ENCODE measurements at regions not wholly inside any gene's neighbourhood (a gene's known extent, or its start where the extent isn't known, plus 50 kb on each side); places are given as distances from the start of the nearest gene placed in this dataset.

DNA sequence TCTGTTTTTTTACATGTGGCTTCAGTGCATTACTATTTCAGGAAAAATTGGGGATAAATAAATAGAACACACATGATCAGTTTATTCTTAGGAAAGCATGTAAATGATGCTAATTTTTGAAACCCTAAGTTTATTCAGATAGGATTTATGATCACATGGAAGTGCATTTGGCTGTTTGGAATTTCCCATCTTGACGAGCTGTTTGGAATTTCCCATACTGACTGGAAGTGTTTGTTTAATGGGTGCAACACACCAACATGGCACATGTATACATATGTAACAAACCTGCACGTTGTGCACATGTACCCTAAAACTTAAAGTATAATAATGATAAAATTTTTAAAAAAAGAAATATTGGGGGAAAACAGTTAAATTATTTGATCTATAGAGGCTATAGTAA, 79.5 kb downstream of the COL6A6 start:
- TF ChIP-seq POLR2A (IDR thresholded peaks at IDR 0.05; ENCODE audit: control extremely low read depth in 1 of 2, low read depth in 2 of 2, low read length in 2 of 2) (no peak), SP1 (IDR thresholded peaks at IDR 0.05; ENCODE audit: low read depth, low read length) (no peak)
- TF ChIP-seq, protein P1, sequence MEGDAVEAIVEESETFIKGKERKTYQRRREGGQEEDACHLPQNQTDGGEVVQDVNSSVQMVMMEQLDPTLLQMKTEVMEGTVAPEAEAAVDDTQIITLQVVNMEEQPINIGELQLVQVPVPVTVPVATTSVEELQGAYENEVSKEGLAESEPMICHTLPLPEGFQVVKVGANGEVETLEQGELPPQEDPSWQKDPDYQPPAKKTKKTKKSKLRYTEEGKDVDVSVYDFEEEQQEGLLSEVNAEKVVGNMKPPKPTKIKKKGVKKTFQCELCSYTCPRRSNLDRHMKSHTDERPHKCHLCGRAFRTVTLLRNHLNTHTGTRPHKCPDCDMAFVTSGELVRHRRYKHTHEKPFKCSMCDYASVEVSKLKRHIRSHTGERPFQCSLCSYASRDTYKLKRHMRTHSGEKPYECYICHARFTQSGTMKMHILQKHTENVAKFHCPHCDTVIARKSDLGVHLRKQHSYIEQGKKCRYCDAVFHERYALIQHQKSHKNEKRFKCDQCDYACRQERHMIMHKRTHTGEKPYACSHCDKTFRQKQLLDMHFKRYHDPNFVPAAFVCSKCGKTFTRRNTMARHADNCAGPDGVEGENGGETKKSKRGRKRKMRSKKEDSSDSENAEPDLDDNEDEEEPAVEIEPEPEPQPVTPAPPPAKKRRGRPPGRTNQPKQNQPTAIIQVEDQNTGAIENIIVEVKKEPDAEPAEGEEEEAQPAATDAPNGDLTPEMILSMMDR (IDR thresholded peaks at IDR 0.05; ENCODE audit: control extremely low read depth in 1 of 3, insufficient read depth in 1 of 3, low read depth in 1 of 3, low read length in 3 of 3): no peak

Data from H1 (cell line).